ENCODE measurements at regions not wholly inside any gene's neighbourhood (a gene's known extent, or its start where the extent isn't known, plus 50 kb on each side); places are given as distances from the start of the nearest gene placed in this dataset.

DNA sequence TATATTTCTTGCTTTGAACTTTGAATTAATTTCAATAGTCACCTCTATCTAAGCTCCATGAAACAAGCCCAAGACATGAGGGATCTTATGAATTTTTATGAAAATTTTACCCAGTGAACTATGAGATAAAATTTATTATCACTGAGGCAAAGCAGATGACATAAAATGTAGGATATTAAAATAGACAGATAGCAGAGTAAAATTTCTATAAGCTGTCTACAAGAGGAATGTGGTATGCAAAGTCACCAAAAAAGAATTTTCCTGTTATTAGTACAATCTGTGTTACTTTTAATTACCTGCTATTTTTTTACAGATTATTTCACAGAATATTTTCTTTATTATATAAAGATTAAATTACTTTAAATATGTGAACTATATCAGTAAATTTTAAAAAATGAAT is 2312.6 kb downstream of the PCDH9 start:
- TF ChIP-seq POLR2A (IDR thresholded peaks at IDR 0.05) = no peak
- TF ChIP-seq, protein P1, sequence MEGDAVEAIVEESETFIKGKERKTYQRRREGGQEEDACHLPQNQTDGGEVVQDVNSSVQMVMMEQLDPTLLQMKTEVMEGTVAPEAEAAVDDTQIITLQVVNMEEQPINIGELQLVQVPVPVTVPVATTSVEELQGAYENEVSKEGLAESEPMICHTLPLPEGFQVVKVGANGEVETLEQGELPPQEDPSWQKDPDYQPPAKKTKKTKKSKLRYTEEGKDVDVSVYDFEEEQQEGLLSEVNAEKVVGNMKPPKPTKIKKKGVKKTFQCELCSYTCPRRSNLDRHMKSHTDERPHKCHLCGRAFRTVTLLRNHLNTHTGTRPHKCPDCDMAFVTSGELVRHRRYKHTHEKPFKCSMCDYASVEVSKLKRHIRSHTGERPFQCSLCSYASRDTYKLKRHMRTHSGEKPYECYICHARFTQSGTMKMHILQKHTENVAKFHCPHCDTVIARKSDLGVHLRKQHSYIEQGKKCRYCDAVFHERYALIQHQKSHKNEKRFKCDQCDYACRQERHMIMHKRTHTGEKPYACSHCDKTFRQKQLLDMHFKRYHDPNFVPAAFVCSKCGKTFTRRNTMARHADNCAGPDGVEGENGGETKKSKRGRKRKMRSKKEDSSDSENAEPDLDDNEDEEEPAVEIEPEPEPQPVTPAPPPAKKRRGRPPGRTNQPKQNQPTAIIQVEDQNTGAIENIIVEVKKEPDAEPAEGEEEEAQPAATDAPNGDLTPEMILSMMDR (IDR thresholded peaks at IDR 0.05) = no peak
